CD4-positive, alpha-beta T cell treated with Interleukin-6 for 4 hours (primary cell): ENCODE measurements at regions not wholly inside any gene's neighbourhood (a gene's known extent, or its start where the extent isn't known, plus 50 kb on each side); places are given as distances from the start of the nearest gene placed in this dataset.

Experiments used
- DNase-seq: peaks from one replicate; pipeline ENCODE4 v3.0.0-alpha.2; 2020; ENCODE audit warnings: mixed read lengths

DNA sequence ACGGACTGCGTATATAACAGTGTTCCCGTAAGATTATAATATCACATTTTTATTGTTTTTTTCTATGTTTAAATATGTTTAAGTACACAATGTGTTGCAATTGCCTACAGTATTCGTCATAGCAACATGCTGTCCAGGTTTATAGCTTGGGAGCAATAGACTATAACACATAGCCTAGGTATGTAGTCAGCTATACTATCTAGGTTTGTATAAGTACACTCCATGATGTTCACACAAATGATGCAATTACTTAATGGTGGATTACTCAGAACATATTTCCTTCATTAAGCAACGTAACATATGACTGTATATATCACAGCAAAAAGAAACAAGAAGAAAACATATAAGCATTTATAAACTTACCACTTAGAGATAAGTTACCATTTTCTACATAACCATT lies 160.0 kb downstream of the CBLN1 start:
- no peak for DNase-seq

- DNase-seq = no peak
Observed at GRCh38 chr16:49120631-49121030, 161.0 kb downstream of the CBLN1 start.

DNA sequence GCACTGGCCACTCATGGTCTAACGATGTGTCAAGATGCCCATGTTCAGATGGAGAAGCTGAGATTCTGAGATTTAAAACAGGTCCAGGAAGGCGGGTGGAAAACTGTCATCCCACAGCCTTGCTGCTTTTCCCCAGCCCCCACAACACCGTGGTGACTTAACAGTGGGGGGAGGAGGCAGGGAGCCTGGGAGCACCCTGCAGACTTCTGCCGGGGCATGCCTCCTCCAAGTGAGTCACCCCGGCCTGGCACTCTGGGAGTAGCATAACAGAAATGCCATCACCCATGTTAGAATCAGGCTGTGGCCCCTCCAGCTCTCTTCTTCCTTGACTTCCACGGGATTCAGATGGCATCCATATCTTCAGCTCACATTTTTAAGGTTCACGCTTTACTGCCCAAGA lies 164.8 kb downstream of the CBLN1 start:
- DNase-seq = no peak

GRCh38 chr16:49115956-49116355 lies 165.7 kb downstream of the CBLN1 start:
- DNase-seq = no peak

- DNase-seq = no peak
Observed at GRCh38 chr16:49112754-49113153, 168.9 kb downstream of the CBLN1 start.

DNA sequence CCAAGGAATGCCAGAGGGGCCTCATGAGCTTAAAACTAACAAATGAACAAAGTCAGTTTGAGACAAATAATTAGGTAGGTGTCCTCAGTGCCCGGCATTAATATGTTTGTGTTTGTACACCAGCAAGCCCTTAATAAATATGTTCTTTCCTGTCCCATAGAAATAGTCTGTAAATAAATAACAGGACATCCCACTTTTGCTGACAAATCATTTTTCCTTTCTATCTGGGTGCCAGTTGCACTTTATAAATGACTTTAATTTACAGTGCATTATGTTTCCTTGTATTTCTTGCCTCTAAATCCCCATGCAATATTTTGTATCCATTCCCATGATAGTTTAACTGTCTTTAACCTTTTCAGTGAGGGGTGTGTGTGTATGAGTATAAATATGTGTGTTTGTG lies 170.3 kb downstream of the CBLN1 start:
- DNase-seq = no peak

DNA sequence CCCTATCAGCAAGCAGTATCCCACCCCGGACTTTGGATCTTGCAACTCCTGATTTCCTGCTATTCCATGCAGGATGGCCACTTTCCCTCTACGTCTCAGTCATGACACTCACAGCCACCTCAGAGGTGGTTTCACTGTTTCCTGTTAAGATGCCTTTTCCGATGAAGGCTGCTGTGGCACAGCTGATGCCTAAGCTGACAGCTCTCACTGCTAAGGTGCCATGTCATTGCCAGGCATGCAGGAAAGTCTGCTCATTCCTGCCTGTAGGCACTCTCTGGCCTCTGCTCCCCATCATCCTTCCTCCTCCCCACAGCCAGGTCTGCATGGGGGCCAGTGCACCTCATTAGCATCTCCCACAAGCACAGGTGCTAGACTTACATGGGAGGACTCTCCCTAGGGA lies 173.0 kb downstream of the CBLN1 start:
- no peak for DNase-seq

- no peak for DNase-seq
Observed at GRCh38 chr16:49103298-49103697, 178.3 kb downstream of the CBLN1 start.

- no peak for DNase-seq
Observed at GRCh38 chr16:49101997-49102396, 179.6 kb downstream of the CBLN1 start.

DNA sequence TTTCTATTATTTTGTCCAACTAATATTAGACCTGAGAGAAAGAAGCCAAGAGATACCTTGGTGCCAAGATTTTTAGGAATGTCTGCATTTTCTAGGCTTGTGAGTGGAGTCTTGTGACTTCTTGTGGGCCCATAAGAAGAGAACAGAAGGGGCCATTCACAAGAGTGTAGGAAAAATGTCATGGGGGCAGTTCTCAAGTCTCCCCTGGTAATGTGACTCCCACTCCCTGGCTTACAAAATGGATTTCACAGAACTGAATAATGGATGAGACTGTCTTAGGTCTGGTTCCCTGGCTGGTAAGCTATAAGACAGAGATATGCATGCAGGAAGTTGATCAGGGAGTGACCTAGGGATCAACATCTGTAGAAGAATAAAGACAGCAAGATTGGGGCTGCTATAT lies 181.3 kb downstream of the CBLN1 start:
- DNase-seq = no peak

DNA sequence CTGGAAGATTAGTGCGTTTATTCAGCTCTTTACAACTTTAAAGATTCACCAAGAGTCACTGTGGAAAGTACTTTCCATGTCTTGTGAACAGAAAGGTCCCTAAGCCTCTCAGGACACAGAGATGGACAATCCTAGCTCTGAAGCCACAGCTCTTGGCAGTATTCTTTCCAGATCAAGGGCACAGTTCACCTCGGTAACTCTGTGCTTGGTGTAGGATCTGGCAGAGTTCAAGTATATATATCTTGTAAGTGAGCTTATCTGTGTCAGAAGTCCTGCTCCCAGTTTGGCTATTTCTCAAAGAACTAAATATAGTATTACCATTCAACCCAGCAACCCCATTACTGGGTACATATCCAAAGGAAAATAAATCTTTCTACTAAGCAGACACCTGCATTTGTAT lies 183.7 kb downstream of the CBLN1 start:
- no peak for DNase-seq

GRCh38 chr16:49096176-49096945 lies 185.3 kb downstream of the CBLN1 start:
- no peak for DNase-seq

GRCh38 chr16:49095539-49095938 lies 186.1 kb downstream of the CBLN1 start:
- DNase-seq = no peak

- no peak for DNase-seq
Observed at GRCh38 chr16:49094471-49094870, 187.2 kb downstream of the CBLN1 start.

DNA sequence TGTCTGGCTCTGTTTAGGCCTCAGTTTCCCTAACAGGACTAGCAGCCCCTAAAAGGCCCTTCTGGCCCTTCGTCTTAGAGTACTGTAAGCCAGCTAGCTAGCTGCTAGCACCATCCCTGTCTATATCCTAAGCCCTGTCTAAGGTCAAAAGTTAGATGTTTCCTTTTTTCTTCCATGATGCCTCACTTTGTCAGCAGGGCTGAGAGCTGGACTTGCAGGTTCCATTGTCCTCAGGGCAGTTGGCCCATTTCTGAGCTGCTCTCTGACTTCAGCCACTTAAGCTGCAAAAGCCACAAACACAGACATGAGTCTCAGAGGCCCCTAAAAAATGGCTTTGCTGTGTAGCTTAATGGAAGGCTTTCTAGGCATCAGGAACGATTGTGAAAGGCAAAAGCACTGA lies 187.7 kb downstream of the CBLN1 start:
- DNase-seq = no peak

- DNase-seq = no peak
Observed at GRCh38 chr16:49092704-49093103, 188.9 kb downstream of the CBLN1 start.

DNA sequence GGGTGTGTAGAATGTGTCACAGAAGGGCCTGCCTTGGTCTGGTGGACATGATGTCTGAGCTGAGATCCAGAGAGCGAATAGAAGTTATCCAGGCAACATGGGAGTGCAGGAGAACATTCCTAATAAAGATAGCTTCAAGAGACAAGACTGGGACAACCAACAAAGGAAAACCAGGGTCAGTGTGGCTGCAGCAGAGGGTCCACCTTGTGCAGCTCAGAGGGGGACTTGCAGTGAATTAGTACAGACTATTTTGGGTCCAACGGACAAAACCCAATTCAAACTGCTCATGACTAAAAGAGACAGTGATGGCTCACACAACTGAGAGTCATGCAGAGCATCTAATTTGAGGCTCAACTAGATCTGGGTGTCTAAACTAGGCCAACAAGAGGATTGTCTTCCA lies 192.1 kb downstream of the CBLN1 start:
- no peak for DNase-seq

- DNase-seq = no peak
Observed at GRCh38 chr16:49089039-49089438, 192.6 kb downstream of the CBLN1 start.

GRCh38 chr16:49085686-49086085 lies 196.0 kb downstream of the CBLN1 start:
- DNase-seq = no peak

- no peak for DNase-seq
Observed at GRCh38 chr16:49084628-49085390, 196.8 kb downstream of the CBLN1 start.

DNA sequence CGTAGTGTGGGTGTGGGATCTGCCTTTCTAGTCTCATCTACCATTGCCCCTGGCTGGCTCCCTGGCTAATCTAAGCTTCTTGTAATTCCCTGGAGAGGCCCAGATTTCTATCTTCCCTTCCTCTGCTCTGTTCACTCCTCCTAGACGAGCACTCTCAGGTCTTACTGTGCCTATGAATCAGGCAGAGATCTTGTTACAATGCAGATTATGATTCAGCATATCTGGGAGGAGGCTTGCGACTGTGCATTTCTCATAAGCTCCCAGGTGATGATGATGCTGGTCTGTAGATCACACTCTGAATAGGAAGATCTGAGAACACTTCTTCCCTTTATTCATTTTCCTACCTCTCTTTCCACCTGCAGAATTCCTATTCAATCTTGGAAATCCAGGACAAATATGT lies 200.1 kb downstream of the CBLN1 start:
- no peak for DNase-seq

DNA sequence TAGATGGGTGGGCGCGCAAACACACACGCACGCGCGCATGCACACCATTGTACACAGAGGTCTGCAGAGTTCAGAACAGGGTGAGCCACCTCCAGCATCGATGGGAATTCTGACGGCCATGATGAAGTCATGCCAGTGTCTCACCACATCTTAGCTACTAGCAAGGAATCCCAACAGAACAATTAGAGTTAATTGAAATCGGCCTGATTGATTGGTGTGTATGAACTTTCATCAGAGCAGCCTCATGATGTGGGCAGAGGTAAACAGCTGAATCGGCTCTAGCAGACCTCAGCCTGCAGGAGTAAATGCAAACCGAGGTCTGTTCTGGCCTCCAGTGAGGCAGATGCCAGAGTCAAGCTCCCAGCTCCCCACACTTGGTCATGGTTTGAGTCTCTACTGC lies 200.6 kb downstream of the CBLN1 start:
- no peak for DNase-seq

DNA sequence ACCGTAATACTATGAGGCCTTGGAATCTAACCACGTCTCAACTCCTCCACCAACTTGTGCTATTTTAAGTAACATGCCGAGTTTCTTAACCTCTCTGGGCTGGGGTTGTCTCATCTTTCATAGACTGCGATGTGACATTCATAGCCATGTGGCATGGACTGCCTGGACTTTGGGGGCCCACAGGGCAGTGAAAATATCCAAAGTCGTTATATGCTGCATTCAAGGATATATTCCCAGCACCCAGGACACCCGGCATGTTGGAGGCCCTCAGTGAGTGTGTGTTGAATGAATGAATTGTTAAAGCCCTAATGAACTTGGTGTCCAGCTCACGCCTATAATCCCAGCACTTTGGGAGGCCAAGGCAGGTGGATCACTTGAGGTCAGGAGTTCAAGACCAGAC lies 203.1 kb downstream of the CBLN1 start:
- DNase-seq = no peak

DNA sequence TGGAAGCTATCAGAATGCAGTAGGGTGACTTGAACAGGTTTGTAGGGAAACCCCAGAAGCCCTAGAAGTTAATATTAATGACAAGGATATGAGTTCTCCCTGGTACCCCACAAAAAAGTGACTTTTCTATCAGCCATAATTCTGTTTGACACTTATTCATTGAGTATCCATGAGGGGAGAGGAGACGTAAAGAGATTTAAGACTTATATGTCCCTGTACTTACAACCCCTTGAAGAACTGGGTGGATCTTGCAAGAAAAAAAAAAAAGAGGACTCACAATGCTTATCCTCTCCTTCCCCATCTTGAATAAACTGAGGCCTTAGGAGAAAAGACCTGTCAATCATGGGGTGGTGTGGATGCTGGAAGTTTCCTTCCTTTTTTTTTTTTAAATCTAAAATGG lies 203.5 kb downstream of the CBLN1 start:
- DNase-seq = no peak

DNA sequence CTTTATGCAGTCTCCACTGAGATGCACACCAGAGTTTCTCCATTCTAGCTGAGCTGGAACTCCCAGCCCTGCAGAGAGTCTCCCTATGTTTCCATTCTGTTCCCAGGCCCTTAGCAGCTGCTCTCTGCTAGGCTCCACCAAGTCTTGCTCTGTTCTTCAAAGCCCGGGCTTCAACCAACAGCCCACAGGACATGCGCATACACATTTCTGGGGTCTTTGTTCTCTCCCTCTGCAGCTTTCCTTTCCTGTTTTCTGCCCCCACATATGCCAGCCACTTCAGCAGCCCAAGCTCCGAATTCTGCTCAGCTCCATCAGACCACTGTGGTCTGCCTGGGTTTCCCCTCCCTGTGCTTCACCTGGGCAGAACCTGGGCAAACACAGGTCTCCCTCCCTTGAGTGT lies 205.9 kb downstream of the CBLN1 start:
- DNase-seq = no peak
